ENCODE measurements at regions not wholly inside any gene's neighbourhood (a gene's known extent, or its start where the extent isn't known, plus 50 kb on each side); places are given as distances from the start of the nearest gene placed in this dataset.

- TF ChIP-seq CTCF (IDR thresholded peaks at IDR 0.05; ENCODE audit: insufficient read depth, low read length) (no peak), REST (IDR thresholded peaks at IDR 0.05; ENCODE audit: insufficient replicate concordance, low read depth) (no peak), POLR2AphosphoS5 (IDR thresholded peaks at IDR 0.05; ENCODE audit: low read depth) (no peak), SPI1 (IDR thresholded peaks at IDR 0.05; ENCODE audit: borderline replicate concordance, low read depth) (no peak), GABPA (IDR thresholded peaks at IDR 0.05; ENCODE audit: low read depth) (no peak)
Measured at GRCh38 chr7:131733604-131734003, 177.2 kb upstream of the PODXL start.
